Stomach (tissue), 4 donors: ENCODE measurements at regions not wholly inside any gene's neighbourhood (a gene's known extent, or its start where the extent isn't known, plus 50 kb on each side); places are given as distances from the start of the nearest gene placed in this dataset.

Experiments
- CTCF ChIP-seq, 7 experiments: fragments of 450-650 bp in 4 of 7; fragments of 200-600 bp in 3 of 7; sonication (generic) in 3 of 7; IDR thresholded peaks; one replicate each; pipeline ENCODE4 v1.5.1; 2016 to 2019; ENCODE audit warnings: antibody characterized with exemption in 7 of 7, control low read depth in 2 of 7, mild to moderate bottlenecking in 1 of 7
- EP300 ChIP-seq: sonication (generic); formaldehyde crosslinking; IDR thresholded peaks from one replicate; pipeline ENCODE4 v1.6.1; 2017; ENCODE audit warnings: antibody characterized with exemption

DNA sequence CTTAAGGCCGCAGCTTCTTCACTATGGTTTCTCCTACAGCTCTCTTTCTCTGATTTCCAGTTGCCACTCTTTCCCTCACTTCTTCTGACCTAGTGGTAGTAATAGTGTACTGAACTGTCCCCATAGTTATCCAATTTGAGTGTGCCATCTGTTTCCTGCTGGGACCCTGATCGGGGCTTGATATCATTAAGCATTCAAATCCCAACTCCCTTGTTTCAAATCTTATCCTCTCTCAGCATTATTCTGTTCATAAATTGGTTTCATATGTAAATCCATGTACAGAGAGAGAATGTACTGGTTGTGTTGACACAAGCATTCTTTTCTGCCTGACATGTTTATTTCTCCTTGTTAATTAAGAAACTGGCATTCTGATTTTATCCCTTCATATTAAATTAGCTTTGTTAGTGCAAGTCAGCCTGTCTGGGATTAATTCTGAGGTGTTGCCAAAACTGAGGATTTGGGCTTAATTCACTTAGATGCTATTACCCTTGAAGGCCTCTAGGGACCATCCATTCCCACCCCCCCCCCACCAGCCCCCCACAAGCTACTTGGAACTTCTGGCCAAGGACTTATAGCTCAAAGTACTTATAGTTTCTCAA, 84.6 kb upstream of the PROKR2 start:
- TF ChIP-seq EP300: no peak
- TF ChIP-seq CTCF (IDR thresholded peaks at IDR 0.05): no peak
